ENCODE measurements at regions not wholly inside any gene's neighbourhood (a gene's known extent, or its start where the extent isn't known, plus 50 kb on each side); places are given as distances from the start of the nearest gene placed in this dataset.

GRCh38 chr20:63124092-63124781, 91.7 kb downstream of the YTHDF1 start:
- H3K4me1 ChIP-seq (ENCODE audit: control insufficient read depth, insufficient read depth, low read length) = no peaks in the 10 kb centered on the region
- intact Hi-C loops (cut with micrococcal nuclease; ENCODE audit: unreplicated experiment) = no loop called here
- CTCF ChIA-PET = no interaction called here
- no peak for ATAC-seq
- no peak for TF ChIP-seq SIN3A (IDR thresholded peaks at IDR 0.05; ENCODE audit: borderline replicate concordance, insufficient read depth, low read depth, low read length)
- TF ChIP-seq CTCF (IDR thresholded peaks at IDR 0.05) = no peak
- no peak for TF ChIP-seq REST (IDR thresholded peaks at IDR 0.05; ENCODE audit: insufficient read depth in 1 of 2, low read depth in 2 of 2, low read length in 1 of 2)
- no peak for TF ChIP-seq POLR2AphosphoS5 (IDR thresholded peaks at IDR 0.05; ENCODE audit: low read depth, low read length)
- in situ Hi-C loops (cut with HindIII; ENCODE audit: low pct_unique_long_range_greater_than_20kb, low sequenced_read_pairs) = no loop called here
- no peaks in the 10 kb centered on the region for H3K27me3 ChIP-seq (ENCODE audit: control insufficient read depth, insufficient read depth, low read length)
- H3K27ac ChIP-seq (ENCODE audit: low read length) = no peak overlapping the region
- no peak overlapping the region for H3K4me3 ChIP-seq (ENCODE audit: low read depth in 2 of 2, low read length in 2 of 2)
- BruUV-seq (replicated peaks) = no TSS peak
- no peaks in the 10 kb centered on the region for H3K36me3 ChIP-seq (ENCODE audit: control insufficient read depth, insufficient read depth, low read length)
- DNase-seq (ENCODE audit: low read depth, low spot score) = no peak
- POLR2A ChIA-PET = no interaction called here
- no peaks in the 10 kb centered on the region for H3K9me3 ChIP-seq (ENCODE audit: control insufficient read depth, insufficient read depth, low read depth, low read length)

- Histone ChIP-seq H3K9me3 (ENCODE audit: control insufficient read depth, insufficient read depth, low read depth, low read length) (no peaks in the 10 kb centered on the region), H3K4me3 (ENCODE audit: low read depth in 2 of 2, low read length in 2 of 2) (no peak overlapping the region), H3K27ac (ENCODE audit: low read length) (no peak overlapping the region), H3K27me3 (ENCODE audit: control insufficient read depth, insufficient read depth, low read length) (no peaks in the 10 kb centered on the region), H3K36me3 (ENCODE audit: control insufficient read depth, insufficient read depth, low read length) (no peaks in the 10 kb centered on the region), H3K4me1 (ENCODE audit: control insufficient read depth, insufficient read depth, low read length) (no peaks in the 10 kb centered on the region)
- TF ChIP-seq REST (IDR thresholded peaks at IDR 0.05; ENCODE audit: insufficient read depth in 1 of 2, low read depth in 2 of 2, low read length in 1 of 2) = no peak
- CTCF ChIA-PET = no interaction called here
- ATAC-seq = no peak
- no peak for DNase-seq (ENCODE audit: low read depth, low spot score)
- POLR2A ChIA-PET = no interaction called here
- no TSS peak for BruUV-seq (replicated peaks)
- in situ Hi-C loops (cut with HindIII; ENCODE audit: low pct_unique_long_range_greater_than_20kb, low sequenced_read_pairs) (no loop called here), intact Hi-C loops (cut with micrococcal nuclease; ENCODE audit: unreplicated experiment) (no loop called here)
Observed at GRCh38 chr20:63123331-63123741, 92.6 kb downstream of the YTHDF1 start.
